Left renal pelvis (tissue), 4 donors: ENCODE measurements at regions not wholly inside any gene's neighbourhood (a gene's known extent, or its start where the extent isn't known, plus 50 kb on each side); places are given as distances from the start of the nearest gene placed in this dataset.
"Not testable (repeated sequence)": the region's sequence is repeated elsewhere in the genome, so short reads cannot be mapped to it uniquely, and the experiment has no call there.

Experiments used
- DNase-seq, 4 donors: peaks; one replicate each; pipeline ENCODE4 v3.0.0-alpha.2; 2013; ENCODE audit warnings: low read depth in 4 of 4, low spot score in 3 of 4

DNA sequence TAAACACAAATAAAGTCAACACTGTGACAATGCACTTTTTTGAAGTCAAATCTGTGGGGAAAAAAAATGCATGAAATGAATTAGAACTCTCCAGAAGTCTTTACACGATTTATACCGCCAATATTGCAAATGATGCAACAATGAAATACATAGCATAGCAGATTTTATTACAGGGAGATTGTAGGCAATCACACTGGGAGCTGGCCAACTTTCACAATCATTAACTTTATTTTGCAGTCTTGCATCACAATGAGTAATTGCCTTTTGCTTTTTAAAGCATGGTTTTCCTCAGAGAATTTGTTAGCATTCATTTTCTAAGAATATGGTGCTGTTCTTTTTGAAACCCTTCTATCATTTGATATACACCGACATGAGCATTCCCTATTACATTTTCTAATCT, 366.4 kb upstream of the FSIP2 start:
- DNase-seq, result no peak

DNA sequence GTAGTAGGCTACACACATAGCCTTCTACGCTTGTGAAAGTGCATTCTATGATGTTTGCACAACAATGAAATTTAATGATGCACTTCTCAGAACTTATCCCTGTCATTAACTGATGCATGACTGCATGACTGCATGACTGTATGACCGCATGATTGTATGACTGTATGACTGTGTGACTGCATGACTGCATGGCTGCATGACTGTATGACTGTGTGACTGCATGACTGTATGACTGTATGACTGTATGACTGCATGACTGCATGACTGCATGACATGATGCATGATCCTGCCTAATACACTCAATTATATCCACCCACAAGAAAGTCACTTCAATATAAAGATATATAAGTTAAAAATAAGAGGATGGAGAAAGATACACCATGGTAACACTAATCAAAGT, 365.4 kb upstream of the FSIP2 start:
- DNase-seq, result no peak

- DNase-seq, result no peak
These were observed 363.7 kb upstream of the FSIP2 start for GRCh38 chr2:185374878-185375277.

- no peak for DNase-seq
These were observed 362.9 kb upstream of the FSIP2 start for GRCh38 chr2:185375731-185376130.

GRCh38 chr2:185381631-185382030, 357.0 kb upstream of the FSIP2 start:
- no peak for DNase-seq

GRCh38 chr2:185384822-185385560, 353.6 kb upstream of the FSIP2 start:
- no peak for DNase-seq

- no peak for DNase-seq
These were observed 350.4 kb upstream of the FSIP2 start for GRCh38 chr2:185388226-185388625.

DNA sequence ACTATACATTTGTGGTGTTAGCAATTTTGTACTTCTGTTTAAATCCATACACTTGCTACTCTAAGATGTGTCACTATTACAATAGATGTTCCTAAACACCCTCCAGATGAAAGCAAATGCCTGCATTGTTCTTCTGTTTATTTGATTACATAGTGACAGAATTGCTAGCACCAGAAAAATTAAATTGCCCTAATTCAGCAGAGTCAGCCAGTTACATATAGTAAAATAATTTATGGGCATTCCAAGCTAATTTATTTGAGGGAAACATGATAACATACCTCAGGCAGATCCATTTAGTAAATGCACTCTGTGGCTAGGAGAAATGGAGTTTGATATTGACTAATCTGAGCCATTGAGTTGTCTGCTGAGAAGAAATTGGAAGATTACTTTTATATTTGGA, 347.1 kb upstream of the FSIP2 start:
- DNase-seq, result no peak

GRCh38 chr2:185393091-185393490, 345.5 kb upstream of the FSIP2 start:
- no peak for DNase-seq

DNA sequence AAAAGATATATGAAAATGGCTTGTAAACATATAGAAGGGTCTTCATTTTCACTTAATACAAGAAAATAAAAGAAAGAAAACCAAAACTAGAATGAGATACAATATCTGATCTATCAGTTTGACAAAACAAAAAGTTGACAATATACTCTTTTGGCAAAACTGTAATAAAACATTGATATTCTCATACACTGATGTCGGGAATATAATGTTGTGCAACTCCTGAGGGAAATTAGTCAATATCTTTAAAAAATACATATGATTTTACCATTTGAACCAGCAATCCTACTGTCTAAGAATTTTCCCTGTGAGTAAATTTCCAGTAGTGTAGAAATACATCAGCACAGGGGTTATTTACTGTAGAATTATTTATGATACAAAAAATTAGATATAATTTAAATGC, 336.1 kb upstream of the FSIP2 start:
- DNase-seq, result no peak

- DNase-seq, result no peak
These were observed 334.0 kb upstream of the FSIP2 start for GRCh38 chr2:185404578-185404977.

DNA sequence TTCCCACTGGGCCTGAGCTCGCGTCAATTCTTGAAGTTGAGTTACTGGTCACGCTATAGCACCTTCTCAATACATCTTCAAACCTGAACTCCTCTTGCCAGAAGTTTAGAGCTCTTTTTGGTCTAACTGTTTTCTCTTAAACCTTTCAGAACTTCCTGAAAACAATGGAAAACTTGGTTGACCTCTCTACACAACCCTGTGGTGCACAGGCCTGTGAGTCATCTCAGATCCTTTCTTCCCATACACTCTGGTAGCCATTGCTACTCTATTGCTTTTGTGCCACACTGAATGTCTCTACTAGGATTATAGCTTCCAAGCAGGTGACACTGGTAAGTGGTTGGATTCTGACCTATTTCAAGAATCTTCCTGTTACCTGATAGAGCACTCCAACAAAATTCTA, 321.5 kb upstream of the FSIP2 start:
- no peak for DNase-seq

- no peak for DNase-seq
These were observed 320.9 kb upstream of the FSIP2 start for GRCh38 chr2:185417688-185418087.

DNA sequence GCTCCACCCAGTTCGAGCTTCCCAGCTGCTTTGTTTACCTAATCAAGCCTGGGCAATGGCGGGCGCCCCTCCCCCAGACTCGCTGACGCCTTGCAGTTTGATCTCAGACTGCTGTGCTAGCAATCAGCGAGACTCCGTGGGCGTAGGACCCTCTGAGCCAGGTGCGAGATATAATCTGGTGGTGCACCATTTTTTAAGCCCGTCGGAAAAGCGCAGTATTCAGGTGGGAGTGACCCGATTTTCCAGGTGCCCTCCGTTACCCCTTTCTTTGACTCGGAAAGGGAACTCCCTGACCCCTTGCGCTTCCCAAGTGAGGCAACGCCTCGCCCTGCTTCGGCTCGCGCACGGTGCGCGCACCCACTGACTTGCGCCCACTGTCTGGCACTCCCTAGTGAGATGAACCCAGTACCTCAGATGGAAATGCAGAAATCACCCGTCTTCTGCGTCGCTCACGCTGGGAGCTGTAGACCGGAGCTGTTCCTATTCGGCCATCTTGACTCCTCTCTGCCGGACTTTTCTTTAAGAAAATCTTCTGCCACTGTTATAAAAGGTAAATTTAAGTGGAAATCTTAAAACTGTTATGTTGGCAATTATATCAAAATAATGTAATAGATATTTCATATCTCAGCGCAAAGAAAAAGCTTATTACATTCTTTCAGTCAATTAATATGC, 313.5 kb upstream of the FSIP2 start:
- not testable (repeated sequence) for DNase-seq

DNA sequence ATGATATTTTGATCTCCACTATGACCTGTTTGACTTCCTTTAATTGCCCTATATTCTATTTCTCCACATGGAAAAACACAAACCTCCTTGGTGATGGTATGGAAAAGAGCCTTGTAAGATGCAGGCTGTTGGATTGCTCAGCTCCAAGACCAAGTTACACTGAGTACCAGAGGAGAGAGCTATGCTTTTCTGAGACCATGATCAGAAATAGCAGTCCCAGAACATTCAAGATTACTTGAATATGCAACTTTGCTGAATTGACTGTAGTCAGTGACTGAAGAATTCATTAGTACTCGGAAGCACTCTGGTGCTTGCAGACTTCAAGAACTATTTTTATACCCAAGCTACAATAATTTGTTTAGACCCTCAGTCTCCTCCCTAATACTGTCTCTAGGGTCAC, 310.6 kb upstream of the FSIP2 start:
- DNase-seq, result no peak

DNA sequence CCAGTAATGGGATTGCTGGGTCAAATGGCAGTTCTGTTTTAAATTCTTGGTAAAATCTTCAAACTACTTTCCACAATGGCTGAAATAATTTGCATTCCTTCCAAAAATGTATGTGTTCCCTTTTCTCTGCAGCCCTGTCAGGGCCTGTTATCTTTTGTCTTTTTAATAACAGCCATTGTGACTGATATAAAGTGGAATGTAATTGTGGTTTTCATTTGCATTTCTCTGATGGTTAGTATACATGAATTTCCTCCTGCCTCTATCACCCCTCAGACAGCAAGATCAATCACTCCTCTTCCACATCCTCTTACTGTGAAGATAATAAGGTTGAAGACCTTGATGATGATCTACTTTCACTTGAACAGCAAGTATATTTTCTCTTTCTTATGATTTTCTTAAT, 304.8 kb upstream of the FSIP2 start:
- DNase-seq, result no peak

- no peak for DNase-seq
These were observed 301.7 kb upstream of the FSIP2 start for GRCh38 chr2:185436787-185437372.

GRCh38 chr2:185441486-185442005, 297.1 kb upstream of the FSIP2 start:
- DNase-seq, result no peak

DNA sequence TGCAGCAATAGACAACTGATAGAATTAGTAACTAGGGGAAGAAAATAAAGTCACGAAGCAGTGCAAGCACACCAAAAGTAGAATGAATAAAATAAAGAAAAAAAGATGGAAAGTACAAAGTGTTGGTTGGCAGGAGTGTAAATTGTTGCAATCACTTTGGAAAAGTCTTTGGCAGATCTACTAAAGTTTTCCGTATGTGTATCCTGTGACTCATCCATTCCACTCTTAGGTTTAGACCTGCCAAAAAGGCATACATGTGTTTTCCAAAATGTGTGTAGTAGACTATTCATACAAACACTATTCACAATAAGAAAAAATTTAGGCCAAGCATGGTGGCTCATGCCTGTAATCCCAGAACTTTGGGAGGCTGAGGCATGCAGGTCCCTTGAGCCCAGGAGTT, 282.1 kb upstream of the FSIP2 start:
- DNase-seq, result no peak

DNA sequence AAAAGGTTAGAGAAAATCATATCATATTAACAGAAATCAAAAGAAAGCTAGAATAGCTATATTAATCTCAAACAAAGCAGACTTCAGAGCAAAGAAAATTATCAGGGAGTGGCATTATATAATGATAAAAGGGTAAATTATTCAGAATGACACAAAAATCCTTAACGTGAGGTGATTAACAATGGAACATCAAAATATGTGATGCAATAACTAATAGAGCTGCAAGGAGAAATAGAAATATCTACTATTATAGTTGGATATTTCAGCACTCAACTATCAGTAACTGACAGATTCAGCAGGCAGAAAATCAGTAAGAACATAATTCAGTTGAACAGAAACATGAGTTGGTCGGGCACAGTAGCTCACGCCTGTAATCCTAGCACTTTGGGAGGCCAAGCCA, 275.1 kb upstream of the FSIP2 start:
- DNase-seq, result no peak

DNA sequence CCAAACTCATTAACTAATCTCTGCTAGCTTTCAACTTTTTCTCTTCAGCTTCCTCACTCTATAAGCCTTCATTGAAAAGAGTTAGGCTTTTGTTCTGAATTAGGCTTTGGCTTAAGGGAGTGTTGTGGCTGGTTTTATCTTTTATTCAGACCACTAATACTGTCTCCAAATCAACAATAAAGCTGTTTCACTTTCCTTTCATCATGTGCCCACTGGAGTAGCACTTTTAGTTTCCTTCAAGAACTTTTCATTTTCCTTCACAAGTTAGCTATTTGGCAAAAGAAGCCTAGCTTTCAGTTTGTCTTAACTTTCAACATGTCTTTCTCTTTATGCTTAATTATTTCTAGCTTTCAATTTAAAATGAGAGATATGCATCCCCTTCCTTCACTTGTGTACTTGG, 271.7 kb upstream of the FSIP2 start:
- no peak for DNase-seq

- no peak for DNase-seq
These were observed 267.2 kb upstream of the FSIP2 start for GRCh38 chr2:185471441-185471840.
